Liver (tissue), 8 donors: ENCODE measurements at regions not wholly inside any gene's neighbourhood (a gene's known extent, or its start where the extent isn't known, plus 50 kb on each side); places are given as distances from the start of the nearest gene placed in this dataset.

Source experiments
- DNase-seq: peaks from one replicate; pipeline ENCODE4 v3.0.0-alpha.2; 2017; ENCODE audit warnings: low spot score
- H3K27ac ChIP-seq, 2 donors: one replicate each; pipeline ENCODE4 v1.7.0; 2013; ENCODE audit warnings: inconsistent platforms in 2 of 2, low read length in 2 of 2, control low read depth in 1 of 2, low read depth in 1 of 2, mild to moderate bottlenecking in 1 of 2
- H3K27me3 ChIP-seq, 4 donors: one replicate each; pipeline versions ENCODE4 v1.6.1 to v1.7.0; 2013; ENCODE audit warnings: low read length in 3 of 4, inconsistent platforms in 1 of 4, mild to moderate bottlenecking in 1 of 4, moderate library complexity in 1 of 4; ENCODE audit not compliant: control insufficient read depth in 4 of 4, insufficient read depth in 4 of 4
- H3K36me3 ChIP-seq, 4 donors: one replicate each; pipeline versions ENCODE4 v1.6.1 to v1.7.0; 2013; ENCODE audit warnings: low read length in 3 of 4, mild to moderate bottlenecking in 3 of 4, low read depth in 1 of 4, moderate library complexity in 1 of 4; ENCODE audit not compliant: control insufficient read depth in 4 of 4, insufficient read depth in 3 of 4
- H3K4me1 ChIP-seq, 4 donors: one replicate each; pipeline versions ENCODE4 v1.6.1 to v1.7.0; 2013; ENCODE audit warnings: low read length in 3 of 4, mild to moderate bottlenecking in 3 of 4, moderate library complexity in 1 of 4; ENCODE audit not compliant: control insufficient read depth in 4 of 4, insufficient read depth in 4 of 4
- H3K4me3 ChIP-seq, 3 donors: one replicate each; pipeline versions ENCODE4 v1.6.1 to v1.7.0; 2013; ENCODE audit warnings: low read length in 3 of 3, control low read depth in 1 of 3, low read depth in 1 of 3, mild to moderate bottlenecking in 1 of 3
- H3K9ac ChIP-seq, 2 donors: one replicate each; pipeline ENCODE4 v1.7.0; 2013; ENCODE audit warnings: low read length in 2 of 2, mild to moderate bottlenecking in 2 of 2, moderate library complexity in 2 of 2, control low read depth in 1 of 2, low read depth in 1 of 2
- H3K9me3 ChIP-seq, 4 donors: one replicate each; pipeline versions ENCODE4 v1.6.1 to v1.7.0; 2013; ENCODE audit warnings: low read length in 3 of 4; ENCODE audit not compliant: control insufficient read depth in 4 of 4
- ATF3 ChIP-seq: IDR thresholded peaks from 2 replicates; pipeline ENCODE4 v1.6.1; 2016; ENCODE audit warnings: antibody characterized with exemption
- CTCF ChIP-seq: fragments of 150-350 bp; IDR thresholded peaks from 2 replicates; pipeline ENCODE4 v1.5.1; 2017; ENCODE audit warnings: improper control_type of control experiment, low read depth, low read length; ENCODE audit not compliant: missing input control
- EGR1 ChIP-seq, 2 donors: IDR thresholded peaks; 2 replicates each; pipeline ENCODE4 v1.6.1; 2016 to 2018; ENCODE audit warnings: antibody characterized with exemption in 2 of 2, low read depth in 2 of 2
- FOXA1 ChIP-seq: IDR thresholded peaks from 2 replicates; pipeline ENCODE4 v1.6.1; 2016; ENCODE audit warnings: antibody characterized with exemption
- FOXA2 ChIP-seq: IDR thresholded peaks from 2 replicates; pipeline ENCODE4 v1.6.1; 2016; ENCODE audit warnings: antibody characterized with exemption
- GABPA ChIP-seq, 2 donors: IDR thresholded peaks in 1 of 2; conservative IDR thresholded peaks in 1 of 2; 2 replicates each; pipeline ENCODE4 v1.6.1; 2016; ENCODE audit warnings: antibody characterized with exemption in 2 of 2, mild to moderate bottlenecking in 1 of 2, moderate library complexity in 1 of 2
- HNF4A ChIP-seq, 2 donors: conservative IDR thresholded peaks; 2 replicates each; pipeline ENCODE4 v1.6.1; 2016; ENCODE audit warnings: antibody characterized with exemption in 2 of 2, mild to moderate bottlenecking in 2 of 2
- HNF4G ChIP-seq: IDR thresholded peaks from 2 replicates; pipeline ENCODE4 v1.6.1; 2016; ENCODE audit warnings: antibody characterized with exemption
- NR2F2 ChIP-seq: IDR thresholded peaks from 2 replicates; pipeline ENCODE4 v1.6.1; 2016; ENCODE audit warnings: antibody characterized with exemption
- RAD21 ChIP-seq, 2 donors: IDR thresholded peaks; 2 replicates each; pipeline ENCODE4 v1.6.1; 2016; ENCODE audit warnings: antibody characterized with exemption in 2 of 2, mild to moderate bottlenecking in 2 of 2
- REST ChIP-seq: IDR thresholded peaks from 2 replicates; pipeline ENCODE4 v1.6.1; 2016; ENCODE audit warnings: antibody characterized with exemption, mild to moderate bottlenecking
- RXRA ChIP-seq, 2 donors: IDR thresholded peaks; 2 replicates each; pipeline ENCODE4 v1.6.1; 2017 to 2018; ENCODE audit warnings: antibody characterized with exemption in 2 of 2, mild to moderate bottlenecking in 1 of 2
- SP1 ChIP-seq: IDR thresholded peaks from 2 replicates; pipeline ENCODE4 v1.6.1; 2018; ENCODE audit warnings: antibody characterized with exemption, mild to moderate bottlenecking
- TAF1 ChIP-seq: conservative IDR thresholded peaks from 2 replicates; pipeline ENCODE4 v1.6.1; 2016; ENCODE audit warnings: antibody characterized with exemption, mild to moderate bottlenecking
- YY1 ChIP-seq: IDR thresholded peaks from 2 replicates; pipeline ENCODE4 v1.6.1; 2016; ENCODE audit warnings: antibody characterized with exemption, mild to moderate bottlenecking
- ZBTB33 ChIP-seq: IDR thresholded peaks from 2 replicates; pipeline ENCODE4 v1.6.1; 2016; ENCODE audit warnings: antibody characterized with exemption
- WGBS: extraction: QIAGEN DNeasy Blood & Tissue Kit; methylation state at CpG from one replicate; pipeline ENCODE4 v1.1.7; 2013; 5-methylcytosine and 5-hydroxymethylcytosine counted together
- donor health status: healthy.
- donor health status: healthy.
- donor health status: healthy.
- donor health status: healthy.
- donor health status: healthy.

GRCh38 chr3:36309092-36309491 is 71.2 kb upstream of the STAC start:
- Histone ChIP-seq H3K9ac (no peak overlapping the region), H3K36me3 (no peaks in the 10 kb centered on the region), H3K4me3 (no peak overlapping the region), H3K9me3 (no peaks in the 10 kb centered on the region), H3K4me1 (no peaks in the 10 kb centered on the region), H3K27me3 (no peaks in the 10 kb centered on the region), H3K27ac (no peak overlapping the region)
- TF ChIP-seq NR2F2 = no peak
- no peak for TF ChIP-seq EGR1 (IDR thresholded peaks at IDR 0.05; ENCODE audit: low read depth in 2 of 2)
- TF ChIP-seq FOXA1 = no peak
- TF ChIP-seq RXRA (IDR thresholded peaks at IDR 0.05) = no peak
- TF ChIP-seq HNF4A (conservative IDR thresholded peaks at IDR 0.05) = no peak
- no peak for DNase-seq
- WGBS = 82% methylated on average over 1 of the region's 1 CpG

GRCh38 chr3:36312351-36312750 is 68.0 kb upstream of the STAC start:
- H3K4me3 ChIP-seq = no peak overlapping the region
- H3K27ac ChIP-seq = no peak overlapping the region
- no peak for DNase-seq
- no peak overlapping the region for H3K9ac ChIP-seq
- H3K36me3 ChIP-seq = no peaks in the 10 kb centered on the region
- TF ChIP-seq RXRA (IDR thresholded peaks at IDR 0.05) (no peak), CTCF (no peak), FOXA2 (no peak), SP1 (no peak), ZBTB33 (no peak)
- H3K27me3 ChIP-seq = no peaks in the 10 kb centered on the region
- no peaks in the 10 kb centered on the region for H3K9me3 ChIP-seq
- H3K4me1 ChIP-seq = no peaks in the 10 kb centered on the region

- Histone ChIP-seq H3K9me3 (no peaks in the 10 kb centered on the region), H3K27me3 (no peaks in the 10 kb centered on the region), H3K4me1 (peaks cover 0 to 6% (median 3%) of the 10 kb centered on the region in 4 donors), H3K27ac (no peak overlapping the region), H3K9ac (no peak overlapping the region), H3K4me3 (no peak overlapping the region), H3K36me3 (no peaks in the 10 kb centered on the region)
- WGBS = 63% methylated on average over 3 of the region's 3 CpGs
- no peak for DNase-seq
- TF ChIP-seq RAD21 (IDR thresholded peaks at IDR 0.05) (no peak), YY1 (no peak), ZBTB33 (no peak), RXRA (IDR thresholded peaks at IDR 0.05) (no peak), CTCF (no peak), GABPA (IDR thresholded peaks at IDR 0.05 in 1 of 2, conservative IDR thresholded peaks at IDR 0.05 in 1 of 2) (no peak), HNF4A (conservative IDR thresholded peaks at IDR 0.05) (no peak), REST (no peak), SP1 (no peak), ATF3 (no peak), FOXA1 (no peak), HNF4G (no peak), TAF1 (no peak), NR2F2 (no peak)
Observed at GRCh38 chr3:36317915-36318314, 62.4 kb upstream of the STAC start.
